ENCODE measurements at regions not wholly inside any gene's neighbourhood (a gene's known extent, or its start where the extent isn't known, plus 50 kb on each side); places are given as distances from the start of the nearest gene placed in this dataset.
A peak's percentile ranks its signal among the peaks of the same experiment; 100 is the strongest.

DNA sequence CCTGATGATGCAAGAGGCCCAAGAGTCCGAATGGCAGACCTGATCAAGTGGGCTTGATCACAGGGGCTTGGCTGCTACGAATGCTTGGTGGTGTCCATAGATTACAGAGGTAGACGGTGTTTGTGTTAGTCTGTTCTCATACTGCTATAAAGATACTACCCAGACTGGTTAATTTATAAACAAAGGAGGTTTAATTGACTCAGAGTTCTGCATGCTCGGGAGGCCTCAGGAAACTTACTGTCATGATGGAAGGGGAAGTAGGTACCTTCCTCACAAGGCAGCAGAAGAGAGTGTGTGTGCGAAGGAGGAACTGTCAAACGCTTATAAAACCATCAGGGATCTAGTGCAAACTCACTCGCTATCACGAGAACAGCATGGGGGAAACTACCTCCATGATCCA lies 268.9 kb upstream of the KLF6 start:
- intact Hi-C loops (cut with micrococcal nuclease; ENCODE audit: unreplicated experiment) (loop anchor here (10.0 kb wide), 1 partner anchor 99 kb away; no protein-coding TSS in a partner anchor), in situ Hi-C loops (cut with HindIII; ENCODE audit: low pct_unique_long_range_greater_than_20kb, low sequenced_read_pairs) (no loop called here)
- ChIA-PET POLR2A (interaction anchor here (0.7 kb wide), 1 partner anchor 275 kb away, joined by 7 read pairs; no protein-coding TSS in a partner anchor), CTCF (no interaction called here)
- DNase-seq (ENCODE audit: low read depth, low spot score) (no peak), ATAC-seq (no peak)
- peaks cover 6% of the 10 kb centered on the region; the same call in 1 of the 2 replicates for H3K9me3 ChIP-seq (ENCODE audit: control insufficient read depth, insufficient read depth, low read depth, low read length)
- no peak overlapping the region for H3K4me3 ChIP-seq (ENCODE audit: low read depth in 2 of 2, low read length in 2 of 2)
- no TSS peak for BruUV-seq (replicated peaks)
- no peaks in the 10 kb centered on the region for H3K27me3 ChIP-seq (ENCODE audit: control insufficient read depth, insufficient read depth, low read length)
- peaks cover 19% of the 10 kb centered on the region for H3K4me1 ChIP-seq (ENCODE audit: control insufficient read depth, insufficient read depth, low read length)
- H3K36me3 ChIP-seq (ENCODE audit: control insufficient read depth, insufficient read depth, low read length), result no peaks in the 10 kb centered on the region
- peak overlapping the region; percentile 82; the same call in 1 of the 2 replicates for H3K27ac ChIP-seq (ENCODE audit: low read length)
- TF ChIP-seq, protein P1, sequence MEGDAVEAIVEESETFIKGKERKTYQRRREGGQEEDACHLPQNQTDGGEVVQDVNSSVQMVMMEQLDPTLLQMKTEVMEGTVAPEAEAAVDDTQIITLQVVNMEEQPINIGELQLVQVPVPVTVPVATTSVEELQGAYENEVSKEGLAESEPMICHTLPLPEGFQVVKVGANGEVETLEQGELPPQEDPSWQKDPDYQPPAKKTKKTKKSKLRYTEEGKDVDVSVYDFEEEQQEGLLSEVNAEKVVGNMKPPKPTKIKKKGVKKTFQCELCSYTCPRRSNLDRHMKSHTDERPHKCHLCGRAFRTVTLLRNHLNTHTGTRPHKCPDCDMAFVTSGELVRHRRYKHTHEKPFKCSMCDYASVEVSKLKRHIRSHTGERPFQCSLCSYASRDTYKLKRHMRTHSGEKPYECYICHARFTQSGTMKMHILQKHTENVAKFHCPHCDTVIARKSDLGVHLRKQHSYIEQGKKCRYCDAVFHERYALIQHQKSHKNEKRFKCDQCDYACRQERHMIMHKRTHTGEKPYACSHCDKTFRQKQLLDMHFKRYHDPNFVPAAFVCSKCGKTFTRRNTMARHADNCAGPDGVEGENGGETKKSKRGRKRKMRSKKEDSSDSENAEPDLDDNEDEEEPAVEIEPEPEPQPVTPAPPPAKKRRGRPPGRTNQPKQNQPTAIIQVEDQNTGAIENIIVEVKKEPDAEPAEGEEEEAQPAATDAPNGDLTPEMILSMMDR (IDR thresholded peaks at IDR 0.05), result no peak
- TF ChIP-seq REST (IDR thresholded peaks at IDR 0.05; ENCODE audit: insufficient read depth in 1 of 2, low read depth in 2 of 2, low read length in 1 of 2) (no peak), TCF7L2 (IDR thresholded peaks at IDR 0.05; ENCODE audit: low read depth, low read length) (no peak), SIN3A (IDR thresholded peaks at IDR 0.05; ENCODE audit: borderline replicate concordance, insufficient read depth, low read depth, low read length) (no peak), POLR2AphosphoS5 (IDR thresholded peaks at IDR 0.05; ENCODE audit: low read depth, low read length) (no peak)

DNA sequence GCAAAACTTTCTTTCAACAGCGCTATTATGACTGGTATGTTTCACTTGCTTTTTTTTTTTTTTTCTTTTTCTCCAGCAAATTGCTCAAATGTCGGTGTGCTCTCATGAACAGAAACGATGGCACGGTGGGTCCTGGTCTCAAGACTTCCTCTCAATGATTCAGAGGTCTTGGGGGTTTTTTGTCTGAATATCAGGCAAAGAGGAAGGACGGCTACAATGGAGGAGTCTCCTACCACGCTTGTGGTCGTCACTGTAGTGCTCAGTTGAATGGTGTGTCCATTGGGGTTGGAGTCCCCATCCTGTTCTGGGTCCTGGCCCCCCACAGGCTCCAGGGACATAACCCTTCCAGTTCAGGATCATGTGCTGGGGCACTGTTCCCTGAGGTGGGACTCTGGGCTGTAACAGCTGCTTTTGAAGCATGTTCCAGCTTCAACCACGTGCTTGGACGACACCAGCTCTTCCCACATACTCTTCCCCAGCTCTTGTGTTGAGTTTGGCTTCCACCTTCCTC lies 266.7 kb upstream of the KLF6 start:
- H3K27me3 ChIP-seq (ENCODE audit: control insufficient read depth, insufficient read depth, low read length), result no peaks in the 10 kb centered on the region
- no TSS peak for BruUV-seq (replicated peaks)
- no peak for TF ChIP-seq POLR2AphosphoS5 (IDR thresholded peaks at IDR 0.05; ENCODE audit: low read depth, low read length)
- peak overlapping the region; percentile 75 for H3K27ac ChIP-seq (ENCODE audit: low read length)
- ChIA-PET CTCF (no interaction called here), POLR2A (no interaction called here)
- no peaks in the 10 kb centered on the region for H3K4me1 ChIP-seq (ENCODE audit: control insufficient read depth, insufficient read depth, low read length)
- DNase-seq (ENCODE audit: low read depth, low spot score) (no peak), ATAC-seq (no peak)
- H3K4me3 ChIP-seq (ENCODE audit: low read depth in 2 of 2, low read length in 2 of 2), result no peak overlapping the region
- H3K9me3 ChIP-seq (ENCODE audit: control insufficient read depth, insufficient read depth, low read depth, low read length), result peaks cover 6% of the 10 kb centered on the region; the same call in 1 of the 2 replicates
- intact Hi-C loops (cut with micrococcal nuclease; ENCODE audit: unreplicated experiment) (loop anchor here (10.0 kb wide), 1 partner anchor 97 kb away; no protein-coding TSS in a partner anchor), in situ Hi-C loops (cut with HindIII; ENCODE audit: low pct_unique_long_range_greater_than_20kb, low sequenced_read_pairs) (no loop called here)
- H3K36me3 ChIP-seq (ENCODE audit: control insufficient read depth, insufficient read depth, low read length), result no peaks in the 10 kb centered on the region

- BruUV-seq (replicated peaks), result no TSS peak
- POLR2A ChIA-PET, result no interaction called here
Observed at GRCh38 chr10:4051011-4051640, 266.1 kb upstream of the KLF6 start.

More at GRCh38 chr10:4051011-4051640, 266.1 kb upstream of the KLF6 start:
- TF ChIP-seq REST (IDR thresholded peaks at IDR 0.05; ENCODE audit: insufficient read depth in 1 of 2, low read depth in 2 of 2, low read length in 1 of 2), result no peak
- no peak for TF ChIP-seq SIN3A (IDR thresholded peaks at IDR 0.05; ENCODE audit: borderline replicate concordance, insufficient read depth, low read depth, low read length)
- TF ChIP-seq TCF7L2 (IDR thresholded peaks at IDR 0.05; ENCODE audit: low read depth, low read length), result no peak
- TF ChIP-seq, protein P1 (IDR thresholded peaks at IDR 0.05), result no peak
- TF ChIP-seq POLR2AphosphoS5 (IDR thresholded peaks at IDR 0.05; ENCODE audit: low read depth, low read length), result no peak
- in situ Hi-C loops (cut with HindIII; ENCODE audit: low pct_unique_long_range_greater_than_20kb, low sequenced_read_pairs), result no loop called here
- peak overlapping the region; percentile 75 for H3K27ac ChIP-seq (ENCODE audit: low read length)
- CTCF ChIA-PET, result no interaction called here
- no peaks in the 10 kb centered on the region for H3K27me3 ChIP-seq (ENCODE audit: control insufficient read depth, insufficient read depth, low read length)
- no peaks in the 10 kb centered on the region for H3K36me3 ChIP-seq (ENCODE audit: control insufficient read depth, insufficient read depth, low read length)
- peaks cover 6% of the 10 kb centered on the region; the same call in 1 of the 2 replicates for H3K9me3 ChIP-seq (ENCODE audit: control insufficient read depth, insufficient read depth, low read depth, low read length)
- ATAC-seq, result no peak
- no peak for DNase-seq (ENCODE audit: low read depth, low spot score)
- intact Hi-C loops (cut with micrococcal nuclease; ENCODE audit: unreplicated experiment), result loop anchor here (10.0 kb wide), 1 partner anchor 96 kb away; no protein-coding TSS in a partner anchor
- no peaks in the 10 kb centered on the region for H3K4me1 ChIP-seq (ENCODE audit: control insufficient read depth, insufficient read depth, low read length)
- no peak overlapping the region for H3K4me3 ChIP-seq (ENCODE audit: low read depth in 2 of 2, low read length in 2 of 2)

All from Panc1 (cell line).